Thoracic aorta (tissue), 2 donors: ENCODE measurements at regions not wholly inside any gene's neighbourhood (a gene's known extent, or its start where the extent isn't known, plus 50 kb on each side); places are given as distances from the start of the nearest gene placed in this dataset.

Experiments used
- ATAC-seq: fragments of 150-250 bp; one replicate; pipeline ENCODE4 v1.8.0; 2017; ENCODE audit warnings: low read depth; ENCODE audit not compliant: insufficient number of reproducible peaks, low FRiP score
- DNase-seq: peaks from one replicate; pipeline ENCODE4 v3.0.0-alpha.2; 2020; ENCODE audit warnings: low spot score
- H3K27ac ChIP-seq, 2 donors: fragments of 200-600 bp; sonication (generic); 1 replicate in 1 of 2; 2 replicates in 1 of 2; pipeline ENCODE4 v1.5.1; 2016; ENCODE audit warnings: mild to moderate bottlenecking in 2 of 2, moderate library complexity in 2 of 2
- H3K27me3 ChIP-seq: fragments of 200-600 bp; sonication (generic); replicated peaks from 2 replicates; pipeline ENCODE4 v1.6.0; 2016; ENCODE audit warnings: mild to moderate bottlenecking; ENCODE audit not compliant: insufficient read depth
- H3K36me3 ChIP-seq: fragments of 200-600 bp; sonication (generic); one replicate; pipeline ENCODE4 v1.5.1; 2016
- H3K4me1 ChIP-seq, 2 donors: fragments of 200-600 bp; sonication (generic); 1 replicate in 1 of 2; 2 replicates in 1 of 2; pipeline versions ENCODE4 v1.5.1 to v1.6.0; 2016; ENCODE audit warnings: low read depth in 2 of 2, mild to moderate bottlenecking in 1 of 2; ENCODE audit not compliant: control insufficient read depth in 1 of 2
- H3K4me3 ChIP-seq: fragments of 200-600 bp; sonication (generic); 2 replicates; pipeline ENCODE4 v1.5.1; 2016; ENCODE audit warnings: mild to moderate bottlenecking
- H3K9me3 ChIP-seq: fragments of 200-600 bp; sonication (generic); 2 replicates; pipeline ENCODE4 v1.5.1; 2016
- CTCF ChIP-seq: fragments of 200-600 bp; sonication (generic); IDR thresholded peaks from one replicate; pipeline ENCODE4 v1.5.1; 2019; ENCODE audit warnings: antibody characterized with exemption

GRCh38 chr3:34878488-34878887, 760.8 kb upstream of the ARPP21 start:
- Histone ChIP-seq H3K4me3 (no peak overlapping the region), H3K9me3 (no peaks in the 10 kb centered on the region), H3K36me3 (no peaks in the 10 kb centered on the region), H3K27me3 (no peaks in the 10 kb centered on the region), H3K27ac (no peak overlapping the region), H3K4me1 (no peaks in the 10 kb centered on the region)
- no peak for TF ChIP-seq CTCF
- DNase-seq (no peak), ATAC-seq (no peak)

- no peak for DNase-seq
- Histone ChIP-seq H3K27ac (no peak overlapping the region), H3K4me3 (no peak overlapping the region), H3K27me3 (no peaks in the 10 kb centered on the region), H3K4me1 (no peaks in the 10 kb centered on the region), H3K9me3 (no peaks in the 10 kb centered on the region), H3K36me3 (no peaks in the 10 kb centered on the region)
- no peak for TF ChIP-seq CTCF
- ATAC-seq: no peak
Measured at GRCh38 chr3:34881026-34881425, 758.3 kb upstream of the ARPP21 start.

GRCh38 chr3:34882764-34883163, 756.6 kb upstream of the ARPP21 start:
- DNase-seq: no peak
- TF ChIP-seq CTCF: no peak
- no peak overlapping the region for H3K4me3 ChIP-seq
- H3K4me1 ChIP-seq: no peaks in the 10 kb centered on the region
- no peaks in the 10 kb centered on the region for H3K36me3 ChIP-seq
- no peaks in the 10 kb centered on the region for H3K9me3 ChIP-seq
- H3K27ac ChIP-seq: no peak overlapping the region
- ATAC-seq: no peak
- no peaks in the 10 kb centered on the region for H3K27me3 ChIP-seq

GRCh38 chr3:34884007-34884406, 755.3 kb upstream of the ARPP21 start:
- DNase-seq: no peak
- no peak overlapping the region for H3K27ac ChIP-seq
- no peaks in the 10 kb centered on the region for H3K27me3 ChIP-seq
- TF ChIP-seq CTCF: no peak
- H3K9me3 ChIP-seq: no peaks in the 10 kb centered on the region
- H3K4me1 ChIP-seq: no peaks in the 10 kb centered on the region
- ATAC-seq: no peak
- H3K4me3 ChIP-seq: no peak overlapping the region
- no peaks in the 10 kb centered on the region for H3K36me3 ChIP-seq

GRCh38 chr3:34886443-34886842, 752.9 kb upstream of the ARPP21 start:
- H3K4me3 ChIP-seq: no peak overlapping the region
- no peaks in the 10 kb centered on the region for H3K4me1 ChIP-seq
- TF ChIP-seq CTCF: no peak
- no peak for DNase-seq
- H3K27ac ChIP-seq: no peak overlapping the region
- no peaks in the 10 kb centered on the region for H3K9me3 ChIP-seq
- no peak for ATAC-seq
- H3K36me3 ChIP-seq: no peaks in the 10 kb centered on the region
- H3K27me3 ChIP-seq: no peaks in the 10 kb centered on the region
